Endothelial cell of umbilical vein (primary cell): ENCODE measurements at regions not wholly inside any gene's neighbourhood (a gene's known extent, or its start where the extent isn't known, plus 50 kb on each side); places are given as distances from the start of the nearest gene placed in this dataset.

ENCODE experiments used
- BruUV-seq: library from RNA; stranded (reverse); fragments of 400-500 nt; replicated peaks from 2 replicates; lab custom pipeline; 2021; lab: Mats Ljungman, UMichigan
- CTCF ChIA-PET: fragments of 300-600, 350-600 bp; sonication (Branson Sonifier 250); formaldehyde crosslinking; loops from one replicate; lab custom pipeline; 2021; ENCODE audit warnings: antibody characterized with exemption, inconsistent platforms; lab: Charles Lee
- POLR2A ChIA-PET: fragments of 300-600, 350-600 bp; sonication (Branson Sonifier 250); formaldehyde crosslinking; loops from one replicate; lab custom pipeline; 2021; ENCODE audit warnings: antibody characterized with exemption, inconsistent platforms; lab: Charles Lee
- DNase-seq: peaks from one replicate; pipeline ENCODE4 v3.0.0-alpha.2; 2011; ENCODE audit warnings: low read depth, low spot score
- FAIRE-seq: peaks from 2 replicates; lab custom pipeline; 2011; peaks lifted over from hg19 to GRCh38; lab: Jason Lieb, UNC
- H2AFZ ChIP-seq: 2 replicates; pipeline ENCODE4 v1.6.0; 2012; ENCODE audit warnings: low read depth, low read length, control low read depth, inconsistent platforms
- H3K27ac ChIP-seq: 2 replicates; pipeline ENCODE4 v1.5.1; 2011; ENCODE audit warnings: low read depth, mild to moderate bottlenecking, control low read depth, low read length, moderate library complexity; ENCODE audit not compliant: insufficient read depth
- H3K27me3 ChIP-seq, 2 experiments: 2 replicates each; pipeline versions ENCODE4 v1.6.0 to v1.6.1; 2011; ENCODE audit warnings: low read length in 2 of 2, mixed read lengths in 1 of 2; ENCODE audit not compliant: control insufficient read depth in 2 of 2, insufficient read depth in 2 of 2
- H3K36me3 ChIP-seq, 2 experiments: 2 replicates in 1 of 2; 3 replicates in 1 of 2; pipeline ENCODE4 v1.5.1; 2011; ENCODE audit warnings: low read length in 2 of 2, mild to moderate bottlenecking in 1 of 2, moderate library complexity in 1 of 2; ENCODE audit not compliant: control insufficient read depth in 2 of 2, insufficient read depth in 2 of 2; ENCODE audit errors: extremely low read depth in 1 of 2
- H3K4me1 ChIP-seq: 3 replicates; pipeline ENCODE4 v1.5.1; 2011; ENCODE audit warnings: mild to moderate bottlenecking, low read length; ENCODE audit not compliant: control insufficient read depth, insufficient read depth; ENCODE audit errors: extremely low read depth
- H3K4me2 ChIP-seq: 2 replicates; pipeline ENCODE4 v1.6.1; 2011; ENCODE audit warnings: low read length, control low read depth, mixed read lengths; ENCODE audit not compliant: insufficient read depth
- H3K4me3 ChIP-seq, 3 experiments: fragments of 200-600 bp in 1 of 3; sonication (generic), shearing (Covaris generic) in 1 of 3; replicated peaks in 1 of 3; 2 replicates each; pipeline ENCODE4 v1.5.1; 2011 to 2016; ENCODE audit warnings: control low read depth in 3 of 3, low read length in 3 of 3, mild to moderate bottlenecking in 2 of 3, inconsistent platforms in 1 of 3, low read depth in 1 of 3, moderate library complexity in 1 of 3; ENCODE audit not compliant: insufficient read depth in 1 of 3
- H3K79me2 ChIP-seq: 2 replicates; pipeline ENCODE4 v1.6.0; 2012; ENCODE audit warnings: low read length, inconsistent platforms; ENCODE audit not compliant: control insufficient read depth, insufficient read depth
- H3K9ac ChIP-seq: replicated peaks from 2 replicates; pipeline ENCODE3; 2011; ENCODE audit warnings: low read length, control low read depth; ENCODE audit not compliant: insufficient read depth; ENCODE audit errors: extremely low read depth
- H3K9me1 ChIP-seq: replicated peaks from 3 replicates; pipeline ENCODE4 v1.6.0; 2011; ENCODE audit warnings: mild to moderate bottlenecking, low read length; ENCODE audit not compliant: control insufficient read depth, insufficient read depth; ENCODE audit errors: extremely low read depth
- H3K9me3 ChIP-seq: replicated peaks from 2 replicates; pipeline ENCODE4 v1.5.1; 2012; ENCODE audit warnings: low read length, inconsistent platforms; ENCODE audit not compliant: control insufficient read depth, insufficient read depth
- H4K20me1 ChIP-seq: replicated peaks from 2 replicates; pipeline ENCODE3; 2011; ENCODE audit warnings: mild to moderate bottlenecking, low read length; ENCODE audit not compliant: control insufficient read depth, insufficient read depth; ENCODE audit errors: extremely low read depth
- CTCF ChIP-seq, 2 donors: IDR thresholded peaks; 1 replicate in 1 of 2; 2 replicates in 1 of 2; pipeline ENCODE4 v1.5.1; 2011; ENCODE audit warnings: low read length in 2 of 2, mild to moderate bottlenecking in 2 of 2, moderate library complexity in 2 of 2, control low read depth in 1 of 2, inconsistent platforms in 1 of 2, low read depth in 1 of 2; ENCODE audit not compliant: insufficient read depth in 1 of 2; ENCODE audit errors: extremely low read depth in 1 of 2
- EZH2 ChIP-seq: IDR thresholded peaks from 2 replicates; pipeline ENCODE4 v1.6.1; 2012; ENCODE audit warnings: borderline replicate concordance, low read depth, mild to moderate bottlenecking, moderate library complexity, low read length, inconsistent platforms; ENCODE audit not compliant: severe bottlenecking
- FOS ChIP-seq: IDR thresholded peaks from 2 replicates; pipeline ENCODE4 v1.6.1; 2011; ENCODE audit warnings: mild to moderate bottlenecking, low read length, moderate library complexity, borderline replicate concordance; ENCODE audit not compliant: insufficient read depth
- GATA2 ChIP-seq: IDR thresholded peaks from 2 replicates; pipeline ENCODE4 v1.7.0; 2011; ENCODE audit warnings: low read depth, mild to moderate bottlenecking, moderate library complexity, mixed read lengths, low read length; ENCODE audit not compliant: insufficient read length, insufficient read depth
- JUN ChIP-seq: IDR thresholded peaks from 2 replicates; pipeline ENCODE4 v1.6.1; 2011; ENCODE audit warnings: borderline replicate concordance, low read depth; ENCODE audit not compliant: insufficient read length, insufficient read depth
- MAX ChIP-seq: IDR thresholded peaks from 2 replicates; pipeline ENCODE4 v1.6.1; 2011; ENCODE audit not compliant: insufficient read depth, insufficient read length
- MYC ChIP-seq: IDR thresholded peaks from one replicate; pipeline ENCODE4 v1.6.1; 2011; ENCODE audit warnings: mild to moderate bottlenecking, low read depth, low read length
- POLR2A ChIP-seq: IDR thresholded peaks from 2 replicates; pipeline ENCODE4 v1.6.1; 2012; ENCODE audit warnings: low read depth, mild to moderate bottlenecking, control low read depth, low read length
- POLR2AphosphoS5 ChIP-seq: IDR thresholded peaks from 2 replicates; pipeline ENCODE4 v1.6.1; 2012; ENCODE audit warnings: low read depth, mild to moderate bottlenecking, control low read depth, low read length, moderate library complexity; ENCODE audit not compliant: insufficient read depth
- dilution Hi-C: fragments of 300-500 bp; cut with MboI; formaldehyde crosslinking; loops from one replicate; pipeline ENCODE4 v1.15.0; 2019; ENCODE audit warnings: low sequenced_read_pairs; ENCODE audit not compliant: extremely low pct_ligation_motif_present
- intact Hi-C: fragments of 100-400 bp; cut with micrococcal nuclease; formaldehyde crosslinking; loops from one replicate; pipeline ENCODE4 v1.10.0; 2022

- Histone ChIP-seq H3K27me3 (no peaks in the 10 kb centered on the region), H3K27ac (no peak overlapping the region), H3K79me2 (no peaks in the 10 kb centered on the region), H4K20me1 (no peaks in the 10 kb centered on the region), H3K4me1 (no peaks in the 10 kb centered on the region), H3K9me3 (no peaks in the 10 kb centered on the region), H3K36me3 (no peaks in the 10 kb centered on the region), H2AFZ (no peak overlapping the region), H3K9ac (no peak overlapping the region), H3K4me3 (no peak overlapping the region), H3K4me2 (no peak overlapping the region), H3K9me1 (no peaks in the 10 kb centered on the region)
- no peak for FAIRE-seq
- TF ChIP-seq JUN (no peak), EZH2 (no peak), CTCF (IDR thresholded peaks at IDR 0.05; ENCODE audit: extremely low read depth in 1 of 2, insufficient read depth in 1 of 2, low read depth in 1 of 2, low read length in 2 of 2) (no peak), MYC (no peak), POLR2AphosphoS5 (no peak), FOS (no peak), MAX (no peak), POLR2A (no peak), GATA2 (no peak)
- ChIA-PET POLR2A (no interaction called here), CTCF (no interaction called here)
- no TSS peak for BruUV-seq
- intact Hi-C loops (no loop called here), dilution Hi-C loops (no loop called here)
- DNase-seq, result no peak
These were observed 619.8 kb downstream of the TBL1XR1 start for GRCh38 chr3:176577447-176577846.
